Calu3 (cell line): ENCODE measurements at regions not wholly inside any gene's neighbourhood (a gene's known extent, or its start where the extent isn't known, plus 50 kb on each side); places are given as distances from the start of the nearest gene placed in this dataset.

Experiments used
- BruUV-seq: library from RNA; stranded (reverse); fragments of 400-500 nt; replicated peaks from 2 replicates; lab custom pipeline; 2021; lab: Mats Ljungman, UMichigan
- CTCF ChIA-PET: fragments of 300-600 bp; sonication (Branson Sonifier 250); formaldehyde crosslinking; loops from one replicate; lab custom pipeline; 2022; ENCODE audit warnings: antibody characterized with exemption; lab: Charles Lee
- DNase-seq: peaks from one replicate; pipeline ENCODE4 v3.0.0; 2022
- H3K27ac Mint-ChIP-seq: one replicate; pipeline ENCODE4 v1.8.0; 2022; ENCODE audit warnings: mixed read lengths; ENCODE audit not compliant: unreplicated experiment
- H3K27me3 Mint-ChIP-seq: one replicate; pipeline ENCODE4 v1.8.0; 2022; ENCODE audit warnings: mixed read lengths; ENCODE audit not compliant: unreplicated experiment
- H3K36me3 Mint-ChIP-seq: one replicate; pipeline ENCODE4 v1.8.0; 2022; ENCODE audit warnings: mild to moderate bottlenecking, moderate library complexity, mixed read lengths; ENCODE audit not compliant: insufficient read depth, unreplicated experiment
- H3K4me1 Mint-ChIP-seq: one replicate; pipeline ENCODE4 v1.8.0; 2022; ENCODE audit warnings: mild to moderate bottlenecking, low read depth, mixed read lengths; ENCODE audit not compliant: unreplicated experiment
- H3K4me3 Mint-ChIP-seq: one replicate; pipeline ENCODE4 v1.8.0; 2022; ENCODE audit warnings: mild to moderate bottlenecking, low read depth, moderate library complexity, mixed read lengths; ENCODE audit not compliant: unreplicated experiment
- H3K9me3 Mint-ChIP-seq: one replicate; pipeline ENCODE4 v1.8.0; 2022; ENCODE audit warnings: low read depth, mixed read lengths; ENCODE audit not compliant: unreplicated experiment
- CTCF ChIP-seq: fragments of 200-600 bp; IDR thresholded peaks from one replicate; pipeline ENCODE4 v1.8.0; 2022; ENCODE audit warnings: antibody characterized with exemption; ENCODE audit not compliant: unreplicated experiment
- intact Hi-C: fragments of 100-400 bp; cut with micrococcal nuclease; formaldehyde crosslinking; loops from one replicate; pipeline ENCODE4 v1.10.0; 2022; ENCODE audit not compliant: unreplicated experiment

GRCh38 chr11:25197515-25197914, 700.7 kb downstream of the LUZP2 start:
- H3K27me3 Mint-ChIP-seq, result no peaks in the 10 kb centered on the region
- intact Hi-C loops, result no loop called here
- H3K27ac Mint-ChIP-seq, result no peak overlapping the region
- no peaks in the 10 kb centered on the region for H3K36me3 Mint-ChIP-seq
- H3K4me3 Mint-ChIP-seq, result no peak overlapping the region
- CTCF ChIA-PET, result no interaction called here
- H3K9me3 Mint-ChIP-seq, result peaks cover 3% of the 10 kb centered on the region
- no peak for DNase-seq
- TF ChIP-seq CTCF, result no peak
- BruUV-seq, result no TSS peak
- no peaks in the 10 kb centered on the region for H3K4me1 Mint-ChIP-seq

GRCh38 chr11:25198704-25199103, 701.9 kb downstream of the LUZP2 start:
- TF ChIP-seq CTCF, result no peak
- Mint-ChIP-seq H3K4me1 (no peaks in the 10 kb centered on the region), H3K27me3 (no peaks in the 10 kb centered on the region), H3K4me3 (no peak overlapping the region), H3K27ac (no peak overlapping the region), H3K9me3 (peaks cover 3% of the 10 kb centered on the region), H3K36me3 (no peaks in the 10 kb centered on the region)
- DNase-seq, result no peak
- CTCF ChIA-PET, result no interaction called here
- intact Hi-C loops, result no loop called here
- BruUV-seq, result no TSS peak

GRCh38 chr11:25200925-25201324, 704.1 kb downstream of the LUZP2 start:
- intact Hi-C loops, result no loop called here
- Mint-ChIP-seq H3K4me3 (no peak overlapping the region), H3K36me3 (no peaks in the 10 kb centered on the region), H3K9me3 (peaks cover 5% of the 10 kb centered on the region), H3K27ac (no peak overlapping the region), H3K4me1 (no peaks in the 10 kb centered on the region), H3K27me3 (no peaks in the 10 kb centered on the region)
- no TSS peak for BruUV-seq
- no peak for TF ChIP-seq CTCF
- DNase-seq, result no peak
- CTCF ChIA-PET, result no interaction called here

GRCh38 chr11:25206762-25207161, 709.9 kb downstream of the LUZP2 start:
- no peak overlapping the region for H3K27ac Mint-ChIP-seq
- no peak for TF ChIP-seq CTCF
- H3K4me3 Mint-ChIP-seq, result no peak overlapping the region
- intact Hi-C loops, result no loop called here
- H3K9me3 Mint-ChIP-seq, result peaks cover 6% of the 10 kb centered on the region
- peaks cover 7% of the 10 kb centered on the region for H3K4me1 Mint-ChIP-seq
- no peaks in the 10 kb centered on the region for H3K27me3 Mint-ChIP-seq
- no TSS peak for BruUV-seq
- no peak for DNase-seq
- CTCF ChIA-PET, result no interaction called here
- no peaks in the 10 kb centered on the region for H3K36me3 Mint-ChIP-seq
